ENCODE measurements at regions not wholly inside any gene's neighbourhood (a gene's known extent, or its start where the extent isn't known, plus 50 kb on each side); places are given as distances from the start of the nearest gene placed in this dataset.
A peak's percentile ranks its signal among the peaks of the same experiment; 100 is the strongest.
"Not testable (repeated sequence)": the region's sequence is repeated elsewhere in the genome, so short reads cannot be mapped to it uniquely, and the experiment has no call there.

DNA sequence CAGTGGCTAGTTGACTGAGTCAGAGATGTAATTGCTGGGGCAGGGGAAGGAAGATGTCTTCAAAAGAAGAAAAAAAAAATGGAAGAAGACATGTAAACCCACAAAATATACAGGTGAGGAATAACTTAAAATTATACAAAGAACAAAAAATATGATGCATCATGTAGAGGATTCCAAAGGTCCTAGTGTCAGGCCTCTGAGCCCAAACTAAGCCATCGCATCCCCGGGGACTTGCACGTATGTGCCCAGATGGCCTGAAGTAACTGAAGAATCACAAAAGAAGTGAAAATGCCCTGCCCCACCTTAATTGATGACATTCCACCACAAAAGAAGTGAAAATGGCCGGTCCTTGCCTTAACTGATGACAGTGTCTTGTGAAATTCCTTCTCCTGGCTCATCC, 168.7 kb upstream of the SOX14 start:
- DNase-seq (ENCODE audit: low spot score) = not testable (repeated sequence)

DNA sequence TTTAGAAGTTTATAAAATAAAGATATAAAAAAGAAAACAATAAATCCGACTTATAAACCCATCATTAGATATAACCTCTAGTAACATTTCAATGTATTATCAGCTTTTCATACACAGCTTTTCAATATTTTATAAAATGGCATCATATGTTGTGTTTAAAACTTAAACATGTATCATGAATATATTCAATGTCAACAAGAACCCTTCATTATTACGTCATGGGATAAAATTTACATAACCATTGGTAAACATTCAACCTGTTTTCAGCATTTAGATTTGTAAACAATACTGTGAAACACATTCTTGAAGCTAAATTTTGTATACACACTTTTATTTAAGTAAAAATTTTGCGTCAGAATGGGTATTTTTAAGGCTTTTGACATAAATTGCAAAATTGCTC, 153.4 kb upstream of the SOX14 start:
- no peak for DNase-seq (ENCODE audit: low spot score)

DNA sequence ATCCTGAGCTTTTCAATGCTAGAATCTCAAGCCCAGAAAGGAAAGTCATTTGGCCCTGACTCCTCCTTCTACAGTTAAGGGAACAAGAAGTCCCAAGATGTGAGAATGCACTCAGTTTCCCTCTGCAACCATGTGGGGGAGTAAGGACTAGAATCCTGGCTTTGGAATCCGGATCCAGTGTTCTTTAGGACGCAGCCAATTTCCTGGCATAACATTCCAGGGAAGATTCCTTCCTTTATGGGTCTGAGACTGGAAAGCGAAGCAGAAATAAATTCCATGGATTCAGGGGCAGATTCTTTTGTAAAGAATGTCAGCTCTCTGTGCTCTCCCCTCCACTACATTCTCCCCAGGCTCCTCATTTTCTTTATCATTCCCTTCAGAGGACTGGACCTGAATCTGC, 151.8 kb upstream of the SOX14 start:
- DNase-seq (ENCODE audit: low spot score) = no peak

DNA sequence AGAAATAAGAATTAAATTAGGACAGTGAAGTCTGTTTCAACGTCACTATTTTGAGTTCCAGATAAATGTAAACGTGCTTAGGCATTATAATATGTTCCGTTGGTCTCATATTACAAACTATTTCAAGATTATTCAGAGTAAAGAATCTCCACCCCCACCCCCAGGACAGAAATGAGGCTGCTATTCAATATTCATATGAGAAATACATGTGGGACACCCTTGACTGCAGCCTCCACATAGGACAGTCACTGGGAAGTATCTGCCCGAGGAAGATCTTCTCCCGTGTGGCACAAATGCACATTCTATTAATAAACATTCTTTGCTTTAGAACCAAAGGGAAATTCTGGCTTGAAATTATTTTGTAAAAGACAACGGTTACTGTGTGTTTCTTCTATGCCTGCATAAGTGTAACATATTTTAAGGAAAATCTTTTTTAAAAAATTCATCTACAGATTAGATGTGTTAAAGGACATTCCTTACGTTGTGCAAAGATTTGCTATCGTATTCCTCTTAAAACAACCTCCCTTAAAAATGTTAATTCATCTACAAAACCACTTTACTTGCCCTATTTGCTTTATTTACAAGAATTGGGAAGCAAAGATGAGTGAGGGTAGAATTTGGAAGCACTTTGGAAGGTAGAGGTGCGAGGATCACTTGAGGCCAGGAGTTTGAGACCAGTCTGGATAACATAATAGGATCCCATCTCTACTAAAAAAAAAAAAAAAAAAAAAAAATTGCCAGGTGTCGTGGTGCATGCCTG, 148.3 kb upstream of the SOX14 start:
- no peak for DNase-seq (ENCODE audit: low spot score)

DNA sequence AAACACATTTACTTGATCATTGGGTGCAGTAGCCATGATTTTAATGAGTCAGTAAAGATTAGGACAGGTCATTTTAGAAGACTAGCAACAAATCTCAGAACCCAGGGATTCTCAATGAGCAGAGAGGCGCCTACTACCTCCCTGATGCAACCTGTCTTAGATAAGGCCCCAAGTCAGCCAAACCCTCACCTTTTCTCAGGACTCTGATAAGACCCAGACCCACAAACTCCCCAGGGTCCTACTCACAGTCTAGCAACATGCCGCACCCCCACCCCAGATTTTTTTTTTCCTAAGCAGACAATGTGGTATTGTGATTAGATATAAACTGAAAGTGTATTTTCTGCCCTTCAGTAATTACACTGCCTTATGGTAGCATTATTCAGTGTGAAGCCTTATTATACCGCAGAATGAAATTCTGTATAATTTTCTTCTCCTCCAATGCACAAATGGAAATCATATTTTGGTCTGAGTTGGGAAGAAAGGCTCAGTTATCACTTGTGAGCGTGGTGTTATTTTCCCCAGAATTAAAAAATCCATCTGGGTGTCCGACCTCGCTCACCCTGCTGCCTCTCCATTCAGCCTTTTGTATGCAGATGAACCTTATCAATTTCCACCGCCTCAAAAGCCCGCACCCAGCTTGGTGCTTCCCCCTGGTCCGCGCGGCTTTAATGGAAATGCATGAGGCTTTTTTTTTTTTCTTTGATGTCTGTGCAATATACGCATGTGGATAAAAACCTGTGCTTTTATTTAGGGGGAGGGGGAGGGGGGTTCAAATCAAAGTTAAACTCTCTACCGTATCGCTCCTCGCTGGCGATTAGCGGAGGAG, 122.0 kb upstream of the SOX14 start:
- no peak for DNase-seq (ENCODE audit: low spot score)

DNA sequence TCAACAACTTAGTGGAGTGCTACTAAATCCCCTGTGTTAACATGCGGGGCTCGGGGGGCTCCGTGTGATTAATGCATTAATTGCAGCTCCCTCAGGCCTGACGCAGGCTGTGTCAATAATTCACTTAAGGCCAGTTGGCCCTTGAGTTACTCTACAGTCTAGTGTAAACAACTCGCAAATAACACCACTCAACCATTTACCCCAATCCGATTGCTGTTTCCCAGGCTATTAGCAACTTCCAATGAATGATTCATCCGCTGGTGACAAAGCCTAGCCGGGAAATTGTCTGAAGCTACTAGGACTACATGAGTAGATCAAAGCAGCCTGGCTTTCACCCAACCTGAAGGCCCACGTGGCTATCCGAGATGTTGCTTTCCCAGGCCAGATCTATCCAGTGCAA, 121.3 kb upstream of the SOX14 start:
- DNase-seq (ENCODE audit: low spot score) = no peak

DNA sequence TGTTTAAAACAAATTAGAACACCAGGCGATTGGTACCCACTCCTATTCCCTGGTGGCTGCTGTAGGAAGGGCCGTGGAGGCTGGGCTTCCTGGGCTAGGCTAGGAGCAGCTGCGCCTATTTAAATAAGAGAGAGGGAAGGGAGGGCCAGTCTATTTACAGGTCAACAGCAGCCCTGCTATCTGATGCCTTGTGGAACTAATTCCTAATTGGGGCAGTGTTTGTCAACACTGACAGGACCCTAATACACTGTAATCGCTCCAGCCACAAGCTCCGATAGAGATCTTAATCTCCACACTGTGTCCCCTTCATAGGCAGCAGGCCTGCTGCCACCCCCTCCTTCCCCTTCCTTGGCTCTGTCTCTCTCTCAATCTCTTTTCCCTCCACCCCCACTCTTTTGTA, 116.9 kb upstream of the SOX14 start:
- DNase-seq (ENCODE audit: low spot score) = peak; percentile 85

DNA sequence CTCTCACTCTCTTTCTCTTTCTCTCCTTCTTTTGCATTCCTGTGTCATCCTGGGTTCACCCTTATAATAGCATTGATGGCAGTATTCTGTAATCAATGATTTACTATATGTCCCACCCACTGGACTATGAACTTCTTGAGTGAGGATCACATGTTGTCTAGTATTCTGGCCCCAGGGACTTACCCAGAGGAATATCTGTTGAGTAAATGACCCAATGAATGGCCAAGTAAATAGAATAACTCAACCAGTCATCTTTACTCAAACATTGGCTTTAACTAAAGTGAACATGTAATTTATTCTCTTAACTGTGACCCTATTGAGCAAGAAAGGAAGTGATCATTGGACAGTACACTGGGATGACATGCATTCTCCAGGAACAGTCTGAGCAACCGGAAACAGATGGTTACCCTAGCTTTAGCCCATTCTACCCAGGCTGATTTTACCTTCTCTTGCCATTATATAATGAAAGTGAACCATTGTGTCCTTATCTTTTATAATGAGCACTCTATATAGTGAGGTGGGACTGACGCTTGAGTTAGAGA, 94.5 kb upstream of the SOX14 start:
- DNase-seq (ENCODE audit: low spot score) = no peak

DNA sequence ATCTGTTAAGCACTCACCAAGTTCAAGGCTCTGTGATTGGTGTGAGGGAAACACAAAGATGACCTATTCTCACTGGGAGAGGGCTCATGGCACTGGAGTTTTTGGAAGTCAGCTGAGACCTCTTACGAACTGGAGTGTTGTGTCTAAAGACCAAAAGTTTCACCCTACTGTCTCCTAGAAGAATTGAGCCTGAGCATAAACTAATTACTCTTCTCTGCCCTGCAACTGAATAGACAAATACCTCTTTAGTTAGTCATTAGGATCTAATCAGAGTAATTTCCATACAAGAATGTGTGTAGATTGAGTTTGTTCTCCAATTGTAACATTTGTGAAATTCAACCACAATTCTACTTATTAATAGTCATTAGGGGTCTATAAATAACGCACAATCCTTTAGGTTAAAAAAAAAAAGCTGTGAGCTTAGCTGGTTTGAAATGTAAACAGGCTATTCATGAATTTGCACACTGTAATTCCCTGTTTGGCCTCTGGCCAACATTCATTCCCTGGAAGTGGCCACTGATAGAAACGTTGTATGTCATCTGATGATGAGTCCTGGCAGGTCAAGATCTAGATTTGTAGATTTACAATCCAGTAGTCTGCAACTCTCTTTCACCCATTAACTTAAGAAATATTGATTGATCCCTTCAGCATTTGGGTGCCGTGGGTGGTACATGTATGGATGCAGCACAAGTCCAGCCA, 76.8 kb upstream of the SOX14 start:
- peak; percentile 12 for DNase-seq (ENCODE audit: low spot score)

DNA sequence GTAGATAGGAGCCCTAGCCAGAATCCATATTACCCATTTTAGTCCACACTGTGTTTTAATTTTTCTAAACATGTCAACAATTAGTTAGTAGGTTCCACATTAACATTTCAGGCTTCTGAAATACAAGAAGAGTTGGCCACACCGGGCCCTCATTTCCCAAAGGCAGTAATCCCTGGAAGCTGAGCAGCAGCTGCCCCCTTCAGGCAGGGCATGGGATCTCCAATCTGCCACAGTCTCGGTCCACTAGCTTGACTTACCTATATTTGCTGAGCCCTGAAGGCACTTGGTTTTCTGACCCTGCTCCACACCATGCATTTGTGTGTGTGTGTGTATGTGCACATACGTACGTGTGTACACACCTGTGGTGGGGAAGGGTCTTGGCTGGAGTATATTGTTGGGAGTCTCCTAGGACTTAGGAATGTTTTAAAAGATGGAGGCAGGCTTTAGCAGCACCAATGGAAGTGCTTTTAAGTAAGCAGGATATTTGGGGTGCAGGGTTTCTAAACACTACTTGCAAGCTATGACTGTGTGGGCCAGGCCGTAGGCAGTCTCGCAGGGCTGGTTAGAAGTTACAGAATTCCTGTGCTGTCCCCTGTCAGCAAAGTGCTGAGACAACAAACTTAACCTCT, 71.2 kb upstream of the SOX14 start:
- peak; percentile 47 for DNase-seq (ENCODE audit: low spot score)

DNA sequence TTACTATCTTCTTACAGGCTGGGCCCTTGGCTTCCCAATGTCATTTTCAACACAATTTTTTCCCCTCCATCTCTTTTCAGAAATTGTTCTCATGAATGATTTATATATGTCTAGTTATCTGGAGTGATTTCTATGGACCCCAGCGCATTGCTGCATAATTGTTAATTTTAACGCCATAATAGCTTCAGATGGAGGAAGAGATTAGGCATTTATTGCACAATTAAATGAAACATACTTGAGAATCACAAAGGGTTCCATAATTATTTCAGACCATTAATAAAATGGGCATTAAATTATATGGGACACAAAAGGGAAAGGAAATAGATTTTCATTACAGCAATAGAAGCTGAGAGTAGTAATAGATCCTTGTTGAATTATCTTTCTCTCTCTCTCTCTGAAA, 70.3 kb upstream of the SOX14 start:
- DNase-seq (ENCODE audit: low spot score) = no peak

DNA sequence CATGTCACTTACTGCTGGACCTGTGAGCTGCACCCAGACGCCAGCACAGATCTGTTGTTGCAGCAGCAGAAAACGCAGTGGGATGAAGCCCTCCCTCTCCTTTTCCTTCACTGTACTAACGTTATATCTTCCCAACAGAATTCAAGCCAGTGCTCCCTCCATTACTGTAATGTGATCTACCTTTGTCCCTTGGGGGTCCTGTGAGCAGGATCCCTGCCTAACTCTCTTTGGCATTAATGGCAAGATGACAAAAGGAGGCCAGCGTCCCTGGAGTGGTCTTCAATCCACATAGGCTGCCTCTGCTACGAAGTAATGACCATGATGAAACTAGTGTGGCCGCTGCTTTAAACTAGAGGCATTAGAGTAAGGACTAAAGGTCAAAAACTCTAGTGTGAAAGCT, 69.3 kb upstream of the SOX14 start:
- peak; percentile 15 for DNase-seq (ENCODE audit: low spot score)

DNA sequence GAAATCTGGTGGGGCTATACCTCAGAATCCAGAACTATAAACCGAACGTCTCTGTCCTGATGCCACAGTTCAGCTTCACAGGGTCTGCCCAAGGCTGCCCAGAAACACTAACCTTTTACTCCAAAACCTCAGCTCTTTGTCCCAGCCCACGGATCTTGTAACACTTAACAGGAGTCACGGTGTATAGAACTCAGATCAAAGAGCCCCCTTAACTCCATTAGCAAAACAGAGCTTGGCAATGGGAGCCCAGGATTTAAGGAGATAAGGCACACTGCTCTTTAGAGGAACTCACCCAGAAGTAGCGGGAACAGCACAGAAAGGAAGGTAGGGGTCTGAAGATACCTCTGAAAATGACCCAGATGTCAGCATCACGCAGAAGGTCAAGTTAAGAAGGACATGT, 68.8 kb upstream of the SOX14 start:
- DNase-seq (ENCODE audit: low spot score) = no peak

DNA sequence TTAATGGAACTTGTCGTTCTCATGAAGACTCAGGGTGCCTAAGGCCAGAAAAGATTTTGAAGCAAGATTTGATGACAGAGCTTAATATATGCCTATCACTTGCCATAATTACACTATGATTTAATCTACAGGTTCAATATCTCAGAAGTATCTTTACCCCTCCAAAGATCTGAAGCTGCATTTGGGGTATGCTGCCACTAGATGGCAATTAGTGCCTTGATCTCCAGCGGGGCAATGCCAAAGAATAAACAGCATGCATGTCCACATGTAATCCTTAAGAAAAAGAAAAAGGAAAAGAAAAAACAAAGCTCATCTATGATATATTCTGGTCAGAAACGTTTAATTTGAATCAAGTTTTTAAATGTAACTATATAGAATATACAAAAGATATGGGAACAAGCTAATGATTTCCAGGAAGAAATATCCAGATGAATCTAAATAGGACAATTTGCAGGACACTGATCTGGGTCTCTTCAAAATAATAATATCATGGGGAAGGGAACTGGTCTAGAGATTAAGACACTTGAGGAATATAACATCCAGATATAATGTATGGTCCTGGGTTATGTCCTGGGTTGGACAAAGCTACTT, 55.0 kb upstream of the SOX14 start:
- DNase-seq (ENCODE audit: low spot score) = peak; percentile 32

DNA sequence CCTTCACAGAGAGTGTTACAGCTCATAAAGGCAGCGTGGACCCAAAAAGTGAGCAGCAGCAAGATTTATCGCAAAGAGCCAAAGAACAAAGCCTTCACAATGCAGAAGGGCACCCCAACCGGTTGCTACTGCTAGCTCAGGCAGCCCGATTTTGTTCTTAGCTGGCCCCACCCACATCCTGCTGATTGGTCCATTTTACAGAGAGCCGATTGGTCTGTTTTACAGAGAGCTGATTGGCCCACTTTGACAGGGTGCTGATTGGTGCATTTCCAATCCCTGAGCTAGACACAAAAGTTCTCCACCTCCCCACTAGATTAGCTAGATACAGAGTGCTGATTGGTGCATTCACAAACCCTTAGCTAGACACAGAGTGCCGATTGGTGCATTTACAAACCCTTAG, 50.1 kb upstream of the SOX14 start:
- not testable (repeated sequence) for DNase-seq (ENCODE audit: low spot score)

Small RNA genes lying in the stretch of these regions (small RNA-seq; reads per million reads assigned to genes)
- gene RNA5SP142 = 0 to 0.04 reads per million in 2 experiments

All from SK-N-DZ (cell line).